ENCODE measurements at regions not wholly inside any gene's neighbourhood (a gene's known extent, or its start where the extent isn't known, plus 50 kb on each side); places are given as distances from the start of the nearest gene placed in this dataset.

DNA sequence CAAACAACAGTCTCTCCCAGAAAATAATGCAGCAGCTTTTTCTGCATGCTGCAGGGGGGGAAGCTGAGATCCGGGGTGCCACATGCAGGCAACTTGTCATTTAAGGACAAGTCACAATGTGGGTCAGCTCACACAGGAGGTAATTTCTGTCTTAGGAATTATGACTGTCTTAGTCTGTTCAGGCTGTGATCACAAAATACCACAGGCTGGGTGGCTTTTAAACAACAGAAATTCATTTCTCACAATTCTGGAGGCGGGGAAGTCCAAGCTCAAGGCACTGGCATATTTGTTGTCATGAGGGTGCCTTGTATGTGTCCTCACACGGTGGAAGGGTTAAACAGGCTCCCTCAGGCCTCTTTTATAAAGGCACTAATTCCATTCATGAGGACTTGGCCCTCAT lies 127.7 kb downstream of the DIRAS2 start:
- TF ChIP-seq ZNF558 (tag by site-specific recombination; IDR thresholded peaks at IDR 0.05) (no peak), ZNF792 (tag by site-specific recombination; IDR thresholded peaks at IDR 0.05) (no peak), CTCF (tag by site-specific recombination; IDR thresholded peaks at IDR 0.05) (no peak)
